ENCODE measurements at regions not wholly inside any gene's neighbourhood (a gene's known extent, or its start where the extent isn't known, plus 50 kb on each side); places are given as distances from the start of the nearest gene placed in this dataset.

GRCh38 chr5:3004361-3005080, 253.0 kb upstream of the IRX2 start:
- DNase-seq, result no peak

- no peak for DNase-seq
Observed at GRCh38 chr5:3002230-3002629, 250.8 kb upstream of the IRX2 start.

GRCh38 chr5:3000631-3001030, 249.2 kb upstream of the IRX2 start:
- DNase-seq, result no peak

GRCh38 chr5:2999926-3000325, 248.4 kb upstream of the IRX2 start:
- DNase-seq, result no peak

- DNase-seq, result no peak
Observed at GRCh38 chr5:2998106-2998505, 246.6 kb upstream of the IRX2 start.

GRCh38 chr5:2997179-2997578, 245.7 kb upstream of the IRX2 start:
- no peak for DNase-seq

- DNase-seq, result no peak
Observed at GRCh38 chr5:2996687-2997086, 245.2 kb upstream of the IRX2 start.

- no peak for DNase-seq
Observed at GRCh38 chr5:2996248-2996647, 244.8 kb upstream of the IRX2 start.

GRCh38 chr5:2995667-2996066, 244.2 kb upstream of the IRX2 start:
- no peak for DNase-seq

- no peak for DNase-seq
Observed at GRCh38 chr5:2995035-2995434, 243.6 kb upstream of the IRX2 start.

- DNase-seq, result no peak
Observed at GRCh38 chr5:2993771-2994170, 242.3 kb upstream of the IRX2 start.

- DNase-seq, result no peak
Observed at GRCh38 chr5:2993301-2993700, 241.8 kb upstream of the IRX2 start.

GRCh38 chr5:2992806-2993205, 241.3 kb upstream of the IRX2 start:
- DNase-seq, result no peak

GRCh38 chr5:2991884-2992283, 240.4 kb upstream of the IRX2 start:
- no peak for DNase-seq

- DNase-seq, result no peak
Observed at GRCh38 chr5:2989517-2989916, 238.0 kb upstream of the IRX2 start.

- DNase-seq, result no peak
Observed at GRCh38 chr5:2986301-2986700, 234.8 kb upstream of the IRX2 start.

GRCh38 chr5:2985718-2986117, 234.2 kb upstream of the IRX2 start:
- peak; percentile 73 for DNase-seq

- no peak for DNase-seq
Observed at GRCh38 chr5:2983583-2984300, 232.3 kb upstream of the IRX2 start.

GRCh38 chr5:2981652-2982051, 230.2 kb upstream of the IRX2 start:
- no peak for DNase-seq

- no peak for DNase-seq
Observed at GRCh38 chr5:2981035-2981434, 229.6 kb upstream of the IRX2 start.

- DNase-seq, result no peak
Observed at GRCh38 chr5:2960294-2960693, 208.8 kb upstream of the IRX2 start.

GRCh38 chr5:2958976-2959375, 207.5 kb upstream of the IRX2 start:
- no peak for DNase-seq

- DNase-seq, result no peak
Observed at GRCh38 chr5:2948875-2949274, 197.4 kb upstream of the IRX2 start.

- no peak for DNase-seq
Observed at GRCh38 chr5:2946315-2946714, 194.8 kb upstream of the IRX2 start.

- DNase-seq, result no peak
Observed at GRCh38 chr5:2936413-2936812, 184.9 kb upstream of the IRX2 start.
